ENCODE measurements at regions not wholly inside any gene's neighbourhood (a gene's known extent, or its start where the extent isn't known, plus 50 kb on each side); places are given as distances from the start of the nearest gene placed in this dataset.
"Not testable (repeated sequence)": the region's sequence is repeated elsewhere in the genome, so short reads cannot be mapped to it uniquely, and the experiment has no call there.

- not testable (repeated sequence) for TF ChIP-seq EZH2phosphoT487 (IDR thresholded peaks at IDR 0.05; ENCODE audit: borderline replicate concordance, low read depth); CTCF (IDR thresholded peaks at IDR 0.05); NRF1 (IDR thresholded peaks at IDR 0.05; ENCODE audit: low read depth, low read length)
Measured at GRCh38 chr2:111567233-111567632, 316.8 kb downstream of the ANAPC1 start.
